Pancreas (tissue), 10 donors: ENCODE measurements at regions not wholly inside any gene's neighbourhood (a gene's known extent, or its start where the extent isn't known, plus 50 kb on each side); places are given as distances from the start of the nearest gene placed in this dataset.

ENCODE experiments used
- ATAC-seq, 4 donors: fragments of 200-7000 bp; cut with Tn5 transposase; one replicate each; pipeline versions ENCODE4 v1.8.0 to v1.9.1; 2020; ENCODE audit warnings: mild to moderate bottlenecking in 4 of 4, moderate library complexity in 4 of 4
- DNase-seq, 6 donors: peaks; one replicate each; pipeline ENCODE4 v3.0.0-alpha.2; 2020
- FAIRE-seq: peaks from 2 replicates; lab custom pipeline; 2012; peaks lifted over from hg19 to GRCh38; lab: Jason Lieb, UNC
- H3K27ac ChIP-seq, 4 donors: fragments of 200-600 bp; sonication (generic); 1 replicate in 3 of 4; 2 replicates in 1 of 4; pipeline versions ENCODE4 v1.5.0 to v1.8.0; 2020
- H3K27me3 ChIP-seq, 4 donors: fragments of 200-600 bp; one replicate each; pipeline ENCODE4 v1.8.0; 2021
- H3K36me3 ChIP-seq, 3 donors: fragments of 200-600 bp; sonication (generic) in 1 of 3; one replicate each; pipeline versions ENCODE4 v1.5.0 to v1.8.0; 2020 to 2021
- H3K4me1 ChIP-seq, 3 donors: fragments of 200-600 bp; one replicate each; pipeline ENCODE4 v1.8.0; 2021
- H3K4me3 ChIP-seq, 4 donors: fragments of 200-600 bp; sonication (generic) in 2 of 4; one replicate each; pipeline versions ENCODE4 v1.5.0 to v1.8.0; 2020 to 2021
- H3K9me3 ChIP-seq, 4 donors: fragments of 200-600 bp; one replicate each; pipeline ENCODE4 v1.8.0; 2021
- CTCF ChIP-seq, 4 donors: fragments of 200-600 bp; sonication (generic) in 3 of 4; IDR thresholded peaks; one replicate each; pipeline versions ENCODE4 v1.5.0 to v1.8.0; 2021; ENCODE audit warnings: antibody characterized with exemption in 4 of 4
- WGBS, 2 donors: extraction: QIAGEN DNeasy Blood & Tissue Kit; methylation state at CpG; one replicate each; pipeline ENCODE4 v1.1.7; 2013; 5-methylcytosine and 5-hydroxymethylcytosine counted together
- intact Hi-C, 3 donors: fragments of 100-400 bp; cut with DNase I; formaldehyde crosslinking; loops; one replicate each; pipeline versions ENCODE4 v1.11.1 to v1.14.2; 2022
- donor health status: healthy with polysubstance abuse.
- donor health status: DM: no; HTN: no; CAD: no; lungs with moderate emphysema.
- donor health status: DM: no; HTN: no; CAD: no.
- donor health status: control.
- donor health status: control.
- donor health status: Bipolar disorder and iron deficiency.
- donor health status: DM: yes; HTN: yes; CAD: no.
- donor health status: DM: no; HTN: no; CAD: no.
- donor health status: DM: no; HTN: no; CAD: no.
- donor health status: DM: yes; HTN: yes; CAD: no.

DNA sequence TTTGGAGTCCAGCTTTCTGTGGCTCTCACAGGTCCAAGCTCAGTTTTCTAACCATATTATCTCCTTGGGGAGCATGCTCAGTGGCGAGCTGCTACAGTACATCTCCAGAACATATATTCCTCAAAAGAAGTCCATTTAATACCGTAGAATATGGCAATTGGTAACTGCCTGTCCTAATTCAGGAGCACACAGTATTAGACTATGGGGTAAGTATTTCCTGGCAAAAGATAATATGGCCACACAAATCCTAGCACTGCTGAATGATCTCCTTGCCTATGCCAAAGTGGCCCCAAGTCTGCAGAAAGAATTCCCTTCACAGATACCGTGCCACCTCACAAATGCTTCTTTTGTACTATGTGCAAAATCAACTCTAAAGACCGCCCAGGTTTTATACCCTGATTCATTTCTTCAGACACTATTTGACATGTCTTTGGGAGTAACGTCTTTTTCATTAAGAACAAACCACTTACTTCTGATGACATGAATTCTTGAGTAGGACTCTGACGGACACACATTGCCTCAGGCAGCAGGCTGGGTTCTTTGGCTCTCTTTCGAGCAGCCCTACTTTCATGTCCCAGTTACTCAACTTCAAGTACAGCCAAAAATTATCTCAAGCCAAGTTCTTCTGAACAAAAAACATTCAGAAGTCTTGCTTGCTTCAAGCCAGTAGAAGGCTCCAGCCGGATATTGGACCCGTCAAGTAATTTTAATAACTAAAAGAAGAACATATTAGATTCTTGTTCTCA lies 368.3 kb upstream of the DCBLD2 start:
- intact Hi-C loops: no loop called here

DNA sequence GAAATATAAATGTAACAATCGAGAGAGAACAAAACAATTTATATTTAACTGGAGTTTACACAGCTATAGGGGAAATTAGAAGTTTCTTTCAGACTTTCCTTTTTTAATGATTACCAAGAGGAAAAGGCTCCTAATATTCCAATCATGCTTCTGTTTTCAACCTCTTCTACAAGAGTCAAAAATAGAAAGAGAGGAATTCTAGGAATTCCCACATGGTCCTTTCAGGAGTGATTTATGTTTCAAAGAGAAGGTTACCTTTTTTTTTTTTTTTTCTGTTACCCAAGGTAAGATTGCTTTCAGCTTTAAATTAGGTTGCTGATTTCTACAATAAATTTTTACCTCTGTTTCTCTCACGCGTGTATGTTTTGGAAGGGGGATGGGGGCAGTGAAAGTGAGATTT lies 355.3 kb upstream of the DCBLD2 start:
- intact Hi-C loops: no loop called here
- FAIRE-seq: no peak
- 56 to 59% methylated on average over 3 of the region's 3 CpGs for WGBS, 2 donors

More for the DNA sequence above, 368.3 kb upstream of the DCBLD2 start:
- no peaks in the 10 kb centered on the region for H3K9me3 ChIP-seq
- FAIRE-seq (no peak), ATAC-seq (no peak), DNase-seq (no peak)
- TF ChIP-seq CTCF (IDR thresholded peaks at IDR 0.05): no peak
- H3K27ac ChIP-seq: no peak overlapping the region
- H3K36me3 ChIP-seq: no peaks in the 10 kb centered on the region
- no peaks in the 10 kb centered on the region for H3K4me1 ChIP-seq
- no peak overlapping the region for H3K4me3 ChIP-seq
- H3K27me3 ChIP-seq: no peaks in the 10 kb centered on the region
- WGBS, 2 donors: 57 to 65% methylated on average over 9 of the region's 9 CpGs

DNA sequence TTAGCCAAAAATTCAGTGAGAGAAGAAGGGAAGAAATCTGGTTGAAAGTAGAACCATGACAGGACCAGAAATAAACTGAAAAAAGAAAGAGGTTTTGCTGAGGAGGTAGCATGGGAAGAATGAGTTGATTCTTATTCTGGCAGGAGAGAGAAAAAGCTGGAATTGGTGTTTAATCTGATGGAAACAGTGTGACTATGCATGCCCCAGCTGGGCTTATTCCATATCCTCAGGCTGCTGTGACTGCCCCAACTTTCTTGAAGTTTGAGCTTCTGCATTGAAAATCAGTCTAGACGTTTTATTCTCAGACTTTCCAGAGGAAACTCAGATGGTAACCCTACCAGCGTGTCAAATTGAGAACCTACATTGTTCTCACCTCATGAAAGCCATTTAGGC lies 352.5 kb upstream of the DCBLD2 start:
- Histone ChIP-seq H3K27ac (no peak overlapping the region), H3K4me1 (no peaks in the 10 kb centered on the region), H3K4me3 (no peak overlapping the region), H3K27me3 (no peaks in the 10 kb centered on the region), H3K9me3 (no peaks in the 10 kb centered on the region), H3K36me3 (no peaks in the 10 kb centered on the region)
- DNase-seq (no peak), FAIRE-seq (no peak), ATAC-seq (no peak)
- intact Hi-C loops: no loop called here
- no peak for TF ChIP-seq CTCF (IDR thresholded peaks at IDR 0.05)
- 33 to 51% methylated on average over 2 of the region's 2 CpGs for WGBS, 2 donors

More for the DNA sequence above, 355.3 kb upstream of the DCBLD2 start:
- DNase-seq: no peak
- no peaks in the 10 kb centered on the region for H3K4me1 ChIP-seq
- no peak for ATAC-seq
- H3K27ac ChIP-seq: no peak overlapping the region
- no peaks in the 10 kb centered on the region for H3K9me3 ChIP-seq
- no peaks in the 10 kb centered on the region for H3K36me3 ChIP-seq
- H3K4me3 ChIP-seq: no peak overlapping the region
- no peak for TF ChIP-seq CTCF (IDR thresholded peaks at IDR 0.05)
- no peaks in the 10 kb centered on the region for H3K27me3 ChIP-seq

GRCh38 chr3:99250821-99251355 lies 349.4 kb upstream of the DCBLD2 start:
- Histone ChIP-seq H3K4me3 (no peak overlapping the region), H3K36me3 (no peaks in the 10 kb centered on the region), H3K27me3 (no peaks in the 10 kb centered on the region), H3K4me1 (no peaks in the 10 kb centered on the region), H3K27ac (no peak overlapping the region), H3K9me3 (no peaks in the 10 kb centered on the region)
- no peak for ATAC-seq
- no peak for DNase-seq
- 65 to 82% methylated on average over 1 of the region's 1 CpG for WGBS, 2 donors
- FAIRE-seq: no peak
- intact Hi-C loops: no loop called here
- no peak for TF ChIP-seq CTCF (IDR thresholded peaks at IDR 0.05)

DNA sequence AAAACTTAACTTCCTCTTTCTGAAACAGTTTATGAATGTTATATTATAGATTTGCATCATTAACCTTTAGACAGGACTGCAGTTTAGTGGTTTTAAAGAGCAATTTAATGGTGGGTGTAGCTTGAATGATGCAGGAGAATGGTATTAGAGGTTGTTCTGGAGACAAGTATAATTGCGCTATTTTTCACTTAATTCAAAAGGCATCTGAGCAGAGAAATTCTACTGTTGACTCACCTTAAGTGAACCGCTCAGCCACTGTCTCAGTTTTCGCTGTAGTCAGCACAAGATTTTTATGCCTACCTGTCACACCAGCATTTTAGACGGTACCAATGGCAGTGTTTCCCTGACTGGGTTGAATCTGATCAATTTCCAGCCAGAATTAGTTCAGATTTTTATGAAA lies 348.8 kb upstream of the DCBLD2 start:
- TF ChIP-seq CTCF (IDR thresholded peaks at IDR 0.05): no peak
- ATAC-seq (peak in 1 of 4 donors; percentile 27), DNase-seq (no peak), FAIRE-seq (no peak)
- Histone ChIP-seq H3K4me3 (no peak overlapping the region), H3K9me3 (no peaks in the 10 kb centered on the region), H3K27ac (no peak overlapping the region), H3K27me3 (no peaks in the 10 kb centered on the region), H3K4me1 (no peaks in the 10 kb centered on the region), H3K36me3 (no peaks in the 10 kb centered on the region)
- intact Hi-C loops: no loop called here
- 71 to 78% methylated on average over 4 of the region's 4 CpGs for WGBS, 2 donors
